Gastrocnemius medialis (tissue), 4 donors: ENCODE measurements at regions not wholly inside any gene's neighbourhood (a gene's known extent, or its start where the extent isn't known, plus 50 kb on each side); places are given as distances from the start of the nearest gene placed in this dataset.

Experiments
- CTCF ChIP-seq, 5 experiments: fragments of 450-650 bp in 3 of 5; fragments of 200-600 bp in 2 of 5; sonication (generic) in 2 of 5; IDR thresholded peaks in 4 of 5; conservative IDR thresholded peaks in 1 of 5; 1 replicate in 4 of 5; 2 replicates in 1 of 5; pipeline ENCODE4 v1.5.1; 2016 to 2019; ENCODE audit warnings: antibody characterized with exemption in 5 of 5, mild to moderate bottlenecking in 3 of 5, moderate library complexity in 3 of 5
- POLR2A ChIP-seq, 2 donors: fragments of 450-650 bp; IDR thresholded peaks; one replicate each; pipeline ENCODE4 v1.6.1; 2017; ENCODE audit warnings: antibody characterized with exemption in 2 of 2, mild to moderate bottlenecking in 2 of 2, moderate library complexity in 2 of 2

GRCh38 chr2:150907466-150907865 is 354.2 kb downstream of the RBM43 start:
- TF ChIP-seq CTCF (IDR thresholded peaks at IDR 0.05 in 4 of 5, conservative IDR thresholded peaks at IDR 0.05 in 1 of 5) (no peak), POLR2A (IDR thresholded peaks at IDR 0.05) (no peak)
